T-cell (primary cell): ENCODE measurements at regions not wholly inside any gene's neighbourhood (a gene's known extent, or its start where the extent isn't known, plus 50 kb on each side); places are given as distances from the start of the nearest gene placed in this dataset.
"Not testable (repeated sequence)": the region's sequence is repeated elsewhere in the genome, so short reads cannot be mapped to it uniquely, and the experiment has no call there.

Source experiments
- ATAC-seq, 4 experiments: fragments of 200-7000 bp in 3 of 4; fragments of 150-1000 bp in 1 of 4; cut with Tn5 transposase; replicated peaks in 1 of 4; 1 replicate in 3 of 4; 2 replicates in 1 of 4; pipeline ENCODE4 v1.10.0; 2021; ENCODE audit warnings: moderate library complexity in 3 of 4, mild to moderate bottlenecking in 2 of 4, moderate number of reproducible peaks in 1 of 4
- CTCF ChIA-PET, 2 donors: fragments of 300-600 bp; sonication (Branson Sonifier 250); formaldehyde crosslinking; loops; one replicate each; lab custom pipeline; 2022; ENCODE audit warnings: antibody characterized with exemption in 2 of 2; lab: Charles Lee
- POLR2A ChIA-PET, 2 donors: fragments of 300-600 bp; sonication (Branson Sonifier 250); formaldehyde crosslinking; loops; one replicate each; lab custom pipeline; 2022; ENCODE audit warnings: antibody characterized with exemption in 2 of 2; lab: Charles Lee
- DNase-seq, 35 experiments: peaks; one replicate each; pipeline versions ENCODE4 v3.0.0 to v3.0.0-alpha.2; 2013 to 2023
- H3K27ac ChIP-seq: one replicate; pipeline ENCODE4 v1.5.1; 2013; ENCODE audit warnings: low read length
- H3K27me3 ChIP-seq, 2 experiments: replicated peaks in 1 of 2; 1 replicate in 1 of 2; 2 replicates in 1 of 2; pipeline versions ENCODE4 v1.6.1 to v1.7.0; 2013; ENCODE audit warnings: low read length in 1 of 2, mixed read lengths in 1 of 2; ENCODE audit not compliant: control insufficient read depth in 2 of 2, insufficient read depth in 2 of 2; ENCODE audit errors: extremely low read depth in 1 of 2
- H3K36me3 ChIP-seq, 2 donors: 1 replicate in 1 of 2; 2 replicates in 1 of 2; pipeline versions ENCODE4 v1.6.1 to v1.7.0; 2013; ENCODE audit warnings: low read length in 1 of 2; ENCODE audit not compliant: control insufficient read depth in 2 of 2, insufficient read depth in 1 of 2; ENCODE audit errors: extremely low read depth in 1 of 2
- H3K4me1 ChIP-seq, 2 experiments: 1 replicate in 1 of 2; 2 replicates in 1 of 2; pipeline versions ENCODE4 v1.6.1 to v1.7.0; 2013; ENCODE audit warnings: low read length in 2 of 2, mixed read lengths in 1 of 2; ENCODE audit not compliant: insufficient read depth in 2 of 2, control insufficient read depth in 1 of 2; ENCODE audit errors: extremely low read depth in 1 of 2
- H3K4me3 ChIP-seq, 2 donors: 1 replicate in 1 of 2; 2 replicates in 1 of 2; pipeline versions ENCODE4 v1.5.1 to v1.7.0; 2013; ENCODE audit warnings: mild to moderate bottlenecking in 2 of 2, low read length in 1 of 2, moderate library complexity in 1 of 2; ENCODE audit not compliant: control insufficient read depth in 1 of 2; ENCODE audit errors: extremely low read depth in 1 of 2
- H3K9me3 ChIP-seq: 2 replicates; pipeline ENCODE4 v1.7.0; 2013
- H3K27ac Mint-ChIP-seq, 2 donors: one replicate each; pipeline ENCODE4 v1.8.0; 2020 to 2021; ENCODE audit warnings: mild to moderate bottlenecking in 2 of 2, mixed read lengths in 2 of 2
- H3K27me3 Mint-ChIP-seq, 2 donors: one replicate each; pipeline ENCODE4 v1.8.0; 2021 to 2022; ENCODE audit warnings: mixed read lengths in 2 of 2
- H3K36me3 Mint-ChIP-seq: one replicate; pipeline ENCODE4 v1.8.0; 2021; ENCODE audit warnings: mixed read lengths
- H3K4me1 Mint-ChIP-seq, 3 donors: one replicate each; pipeline ENCODE4 v1.8.0; 2020 to 2022; ENCODE audit warnings: mixed read lengths in 3 of 3, mild to moderate bottlenecking in 1 of 3
- H3K4me3 Mint-ChIP-seq, 3 donors: one replicate each; pipeline ENCODE4 v1.8.0; 2020 to 2022; ENCODE audit warnings: mild to moderate bottlenecking in 3 of 3, mixed read lengths in 3 of 3, moderate library complexity in 3 of 3
- H3K9me3 Mint-ChIP-seq, 3 donors: one replicate each; pipeline ENCODE4 v1.8.0; 2020 to 2022; ENCODE audit warnings: mixed read lengths in 3 of 3
- WGBS: methylation state at CpG from one replicate; pipeline ENCODE4 v1.1.5; 2013; ENCODE audit warnings: missing lambda C conversion rate; ENCODE audit not compliant: insufficient coverage; 5-methylcytosine and 5-hydroxymethylcytosine counted together

- no peak overlapping the region for H3K27ac ChIP-seq
- H3K4me1 Mint-ChIP-seq, result peaks cover 0 to 6% (median 2%) of the 10 kb centered on the region in 3 donors
- no peak overlapping the region for H3K4me3 ChIP-seq
- WGBS, result 58% methylated on average over 15 of the region's 28 CpGs
- H3K36me3 ChIP-seq, result no peaks in the 10 kb centered on the region
- DNase-seq (peak in 30 of 35 experiments; percentile 4 to 69 (median 22)), ATAC-seq (no peak)
- H3K4me1 ChIP-seq, result peaks cover 0 to 2% of the 10 kb centered on the region in 2 experiments
- ChIA-PET CTCF (interaction anchor here (0.6 to 2.1 kb wide), 6 partner anchors 153 to 888 kb away, joined by 3 to 6 read pairs (median 4); no protein-coding TSS in a partner anchor), POLR2A (interaction anchor here in 1 of 2 donors (0.6 kb wide), 1 partner anchor 248 kb away, joined by 5 read pairs; no protein-coding TSS in a partner anchor)
- peaks cover 23 to 28% of the 10 kb centered on the region in 2 donors for H3K27me3 Mint-ChIP-seq
- H3K9me3 ChIP-seq, result no peaks in the 10 kb centered on the region
- no peak overlapping the region for H3K4me3 Mint-ChIP-seq
- no peak overlapping the region for H3K27ac Mint-ChIP-seq
- peaks cover 0 to 12% of the 10 kb centered on the region in 2 experiments for H3K27me3 ChIP-seq
- no peaks in the 10 kb centered on the region for H3K9me3 Mint-ChIP-seq
- H3K36me3 Mint-ChIP-seq, result no peaks in the 10 kb centered on the region
Observed at GRCh38 chr14:95774265-95775160, 60.6 kb upstream of the TCL1A start.

- Histone ChIP-seq H3K36me3 (no peaks in the 10 kb centered on the region), H3K4me3 (no peak overlapping the region), H3K4me1 (peaks cover 0 to 2% of the 10 kb centered on the region in 2 experiments), H3K27me3 (peaks cover 0 to 13% of the 10 kb centered on the region in 2 experiments), H3K27ac (no peak overlapping the region), H3K9me3 (no peaks in the 10 kb centered on the region)
- H3K9me3 Mint-ChIP-seq, result no peaks in the 10 kb centered on the region
- H3K27ac Mint-ChIP-seq, result no peak overlapping the region
- CTCF ChIA-PET, result interaction anchor here in 1 of 2 donors (0.6 kb wide), 1 partner anchor 622 kb away, joined by 3 read pairs; no protein-coding TSS in a partner anchor
- ATAC-seq (no peak), DNase-seq (peak in 7 of 35 experiments; percentile 2 to 18 (median 7))
- POLR2A ChIA-PET, result no interaction called here
- WGBS, result 61% methylated on average over 2 of the region's 3 CpGs
- H3K36me3 Mint-ChIP-seq, result no peaks in the 10 kb centered on the region
- H3K4me3 Mint-ChIP-seq, result no peak overlapping the region
- peaks cover 0 to 6% (median 2%) of the 10 kb centered on the region in 3 donors for H3K4me1 Mint-ChIP-seq
- peaks cover 25 to 29% of the 10 kb centered on the region in 2 donors for H3K27me3 Mint-ChIP-seq
Observed at GRCh38 chr14:95770777-95771176, 56.9 kb upstream of the TCL1A start.

DNA sequence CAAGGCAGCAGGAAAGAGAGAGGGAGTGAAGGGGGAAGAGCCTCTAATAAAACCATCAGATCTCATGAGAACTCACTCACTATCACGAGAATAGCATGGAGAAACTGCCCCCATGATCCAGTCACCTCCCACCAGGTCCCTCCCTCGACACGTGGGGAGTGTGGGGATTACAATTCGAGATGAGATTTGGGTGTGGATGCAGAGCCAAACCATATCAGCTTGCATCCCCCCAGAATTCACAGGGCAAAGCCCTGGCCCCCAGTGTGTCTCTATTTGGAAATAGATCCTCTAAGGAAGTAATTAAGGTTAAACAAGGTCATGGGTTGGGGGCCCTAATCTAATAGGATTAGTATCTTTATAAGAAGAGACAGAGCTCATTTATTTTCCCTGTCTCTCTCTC is 56.1 kb upstream of the TCL1A start:
- peaks cover 0 to 2% of the 10 kb centered on the region in 2 experiments for H3K4me1 ChIP-seq
- H3K9me3 ChIP-seq, result no peaks in the 10 kb centered on the region
- DNase-seq (no peak), ATAC-seq (no peak)
- Mint-ChIP-seq H3K36me3 (no peaks in the 10 kb centered on the region), H3K4me3 (no peak overlapping the region), H3K9me3 (no peaks in the 10 kb centered on the region), H3K27me3 (peaks cover 20 to 28% of the 10 kb centered on the region in 2 donors), H3K4me1 (peaks cover 0 to 6% (median 2%) of the 10 kb centered on the region in 3 donors), H3K27ac (no peak overlapping the region)
- ChIA-PET POLR2A (no interaction called here), CTCF (interaction anchor here in 1 of 2 donors (0.6 kb wide), 1 partner anchor 991 kb away, joined by 3 read pairs; no protein-coding TSS in a partner anchor)
- no peak overlapping the region for H3K4me3 ChIP-seq
- peaks cover 0 to 13% of the 10 kb centered on the region in 2 experiments for H3K27me3 ChIP-seq
- no peak overlapping the region for H3K27ac ChIP-seq
- no CpG with 5 or more reads among the region's 4 CpGs for WGBS
- H3K36me3 ChIP-seq, result no peaks in the 10 kb centered on the region

GRCh38 chr14:95769431-95769830 is 55.5 kb upstream of the TCL1A start:
- peaks cover 17 to 23% of the 10 kb centered on the region in 2 donors for H3K27me3 Mint-ChIP-seq
- H3K36me3 ChIP-seq, H3K27ac Mint-ChIP-seq, H3K27ac ChIP-seq, DNase-seq, H3K36me3 Mint-ChIP-seq, CTCF ChIA-PET, ATAC-seq, H3K27me3 ChIP-seq, H3K4me1 ChIP-seq, H3K4me1 Mint-ChIP-seq, H3K4me3 ChIP-seq, H3K9me3 Mint-ChIP-seq, POLR2A ChIA-PET, H3K9me3 ChIP-seq, H3K4me3 Mint-ChIP-seq: not testable (repeated sequence)
- 88% methylated on average over 2 of the region's 5 CpGs for WGBS

GRCh38 chr14:95765051-95765450 is 51.1 kb upstream of the TCL1A start:
- 70% methylated on average over 5 of the region's 9 CpGs for WGBS
- Histone ChIP-seq H3K36me3 (no peaks in the 10 kb centered on the region), H3K9me3 (no peaks in the 10 kb centered on the region), H3K27me3 (peaks cover 2 to 6% of the 10 kb centered on the region in 2 experiments), H3K4me3 (no peak overlapping the region), H3K4me1 (no peaks in the 10 kb centered on the region), H3K27ac (no peak overlapping the region)
- H3K27ac Mint-ChIP-seq, result no peak overlapping the region
- DNase-seq (no peak), ATAC-seq (no peak)
- peaks cover 20 to 28% of the 10 kb centered on the region in 2 donors for H3K27me3 Mint-ChIP-seq
- ChIA-PET CTCF (no interaction called here), POLR2A (no interaction called here)
- peaks cover 0 to 4% (median 0%) of the 10 kb centered on the region in 3 donors for H3K9me3 Mint-ChIP-seq
- no peaks in the 10 kb centered on the region for H3K4me1 Mint-ChIP-seq
- H3K36me3 Mint-ChIP-seq, result no peaks in the 10 kb centered on the region
- H3K4me3 Mint-ChIP-seq, result no peak overlapping the region

DNA sequence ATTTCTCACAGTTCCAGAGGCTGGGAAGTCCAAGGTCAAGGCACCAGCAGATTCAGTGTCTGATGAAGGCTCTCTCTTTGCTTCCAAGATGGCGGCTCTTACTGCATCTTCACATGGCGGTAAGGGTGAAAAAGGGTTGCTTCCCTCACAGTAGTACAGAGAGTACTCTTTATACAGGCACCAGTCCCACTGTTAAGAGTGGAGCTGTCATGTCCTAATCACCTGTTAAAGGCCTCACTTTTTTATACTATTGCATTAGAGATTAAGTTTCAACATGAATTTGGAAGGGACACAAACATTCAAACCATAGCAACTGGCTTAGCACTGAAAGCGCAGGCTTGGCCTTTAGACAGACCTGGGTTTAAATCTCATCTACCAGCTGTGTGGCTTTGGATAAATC is 50.0 kb upstream of the TCL1A start:
- no peak overlapping the region for H3K4me3 Mint-ChIP-seq
- no CpG with 5 or more reads among the region's 3 CpGs for WGBS
- H3K27me3 ChIP-seq, result peaks cover 2 to 3% of the 10 kb centered on the region in 2 experiments
- no peaks in the 10 kb centered on the region for H3K4me1 Mint-ChIP-seq
- H3K9me3 ChIP-seq, result no peaks in the 10 kb centered on the region
- no peak for ATAC-seq
- ChIA-PET POLR2A (no interaction called here), CTCF (no interaction called here)
- no peak overlapping the region for H3K27ac ChIP-seq
- H3K4me3 ChIP-seq, result no peak overlapping the region
- peaks cover 23 to 34% of the 10 kb centered on the region in 2 donors for H3K27me3 Mint-ChIP-seq
- no peaks in the 10 kb centered on the region for H3K4me1 ChIP-seq
- H3K27ac Mint-ChIP-seq, result no peak overlapping the region
- no peaks in the 10 kb centered on the region for H3K36me3 ChIP-seq
- peaks cover 0 to 4% (median 0%) of the 10 kb centered on the region in 3 donors for H3K9me3 Mint-ChIP-seq
- no peaks in the 10 kb centered on the region for H3K36me3 Mint-ChIP-seq
- DNase-seq, result no peak
